ENCODE measurements at regions not wholly inside any gene's neighbourhood (a gene's known extent, or its start where the extent isn't known, plus 50 kb on each side); places are given as distances from the start of the nearest gene placed in this dataset.

- DNase-seq (no peak), ATAC-seq (no peak)
- intact Hi-C loops (cut with DNase I; ENCODE audit: low total_unique reads) (no loop called here), in situ Hi-C loops (cut with MboI; ENCODE audit: low sequenced_read_pairs in 4 of 4) (no loop called here)
- Histone ChIP-seq H3K9me3 (no peaks in the 10 kb centered on the region), H3K4me1 (no peaks in the 10 kb centered on the region), H3K4me3 (no peak overlapping the region), H3K27ac (no peak overlapping the region), H3K36me3 (no peaks in the 10 kb centered on the region), H3K27me3 (no peaks in the 10 kb centered on the region)
- no peak for TF ChIP-seq CTCF (IDR thresholded peaks at IDR 0.05 in 4 of 5, conservative IDR thresholded peaks at IDR 0.05 in 1 of 5)
Observed at GRCh38 chr15:97316362-97316761, 644.1 kb upstream of the ARRDC4 start.

- Histone ChIP-seq H3K27me3 (no peaks in the 10 kb centered on the region), H3K4me1 (no peaks in the 10 kb centered on the region), H3K4me3 (no peak overlapping the region), H3K27ac (no peak overlapping the region), H3K36me3 (no peaks in the 10 kb centered on the region), H3K9me3 (no peaks in the 10 kb centered on the region)
- ATAC-seq: no peak
- no peak for DNase-seq
- TF ChIP-seq POLR2A (IDR thresholded peaks at IDR 0.05): no peak
- in situ Hi-C loops (cut with MboI; ENCODE audit: low sequenced_read_pairs in 4 of 4): no loop called here
- intact Hi-C loops (cut with DNase I; ENCODE audit: low total_unique reads): no loop called here
Observed at GRCh38 chr15:97317163-97317562, 643.3 kb upstream of the ARRDC4 start.

- Histone ChIP-seq H3K27me3 (no peaks in the 10 kb centered on the region), H3K36me3 (no peaks in the 10 kb centered on the region), H3K4me1 (no peaks in the 10 kb centered on the region), H3K27ac (no peak overlapping the region), H3K4me3 (no peak overlapping the region), H3K9me3 (no peaks in the 10 kb centered on the region)
- TF ChIP-seq POLR2A (IDR thresholded peaks at IDR 0.05) (no peak), CTCF (IDR thresholded peaks at IDR 0.05 in 4 of 5, conservative IDR thresholded peaks at IDR 0.05 in 1 of 5) (no peak)
- no peak for ATAC-seq
- in situ Hi-C loops (cut with MboI; ENCODE audit: low sequenced_read_pairs in 4 of 4): no loop called here
- intact Hi-C loops (cut with DNase I; ENCODE audit: low total_unique reads): no loop called here
- DNase-seq: no peak
Observed at GRCh38 chr15:97319291-97319690, 641.2 kb upstream of the ARRDC4 start.

- Histone ChIP-seq H3K36me3 (no peaks in the 10 kb centered on the region), H3K4me3 (no peak overlapping the region), H3K27ac (no peak overlapping the region), H3K27me3 (no peaks in the 10 kb centered on the region), H3K9me3 (no peaks in the 10 kb centered on the region), H3K4me1 (no peaks in the 10 kb centered on the region)
- no peak for ATAC-seq
- TF ChIP-seq POLR2A (IDR thresholded peaks at IDR 0.05): no peak
- in situ Hi-C loops (cut with MboI; ENCODE audit: low sequenced_read_pairs in 4 of 4): no loop called here
- intact Hi-C loops (cut with DNase I; ENCODE audit: low total_unique reads): no loop called here
- DNase-seq: no peak
Observed at GRCh38 chr15:97346221-97346620, 614.3 kb upstream of the ARRDC4 start.

GRCh38 chr15:97350813-97351212 lies 609.7 kb upstream of the ARRDC4 start:
- no peak for DNase-seq
- no peak for ATAC-seq
- no peaks in the 10 kb centered on the region for H3K27me3 ChIP-seq
- H3K4me1 ChIP-seq: no peaks in the 10 kb centered on the region
- intact Hi-C loops (cut with DNase I; ENCODE audit: low total_unique reads) (no loop called here), in situ Hi-C loops (cut with MboI; ENCODE audit: low sequenced_read_pairs in 4 of 4) (no loop called here)
- no peaks in the 10 kb centered on the region for H3K9me3 ChIP-seq
- no peak overlapping the region for H3K4me3 ChIP-seq
- TF ChIP-seq CTCF (IDR thresholded peaks at IDR 0.05 in 4 of 5, conservative IDR thresholded peaks at IDR 0.05 in 1 of 5): no peak
- no peak for TF ChIP-seq POLR2A (IDR thresholded peaks at IDR 0.05)
- H3K36me3 ChIP-seq: no peaks in the 10 kb centered on the region
- no peak overlapping the region for H3K27ac ChIP-seq

DNA sequence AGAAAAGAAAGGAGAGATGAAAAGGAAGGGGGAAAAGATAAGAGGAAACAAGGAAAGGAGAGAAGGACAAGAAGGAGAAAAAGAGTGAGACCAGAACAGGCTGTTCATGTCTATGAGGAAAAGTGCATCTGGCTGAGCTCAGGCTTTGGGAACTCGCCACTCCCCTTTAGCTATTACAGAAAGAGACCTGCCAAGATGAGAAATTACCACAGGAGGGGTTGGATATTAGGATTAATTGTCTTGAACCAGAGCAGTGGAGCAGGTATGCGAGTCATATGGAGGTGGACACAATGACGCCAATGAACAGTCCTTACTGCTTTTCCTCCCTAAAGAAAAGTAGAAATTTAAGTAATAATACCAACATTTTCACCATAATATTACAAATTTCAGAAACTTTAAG lies 577.0 kb upstream of the ARRDC4 start:
- ATAC-seq (no peak), DNase-seq (no peak)
- no peaks in the 10 kb centered on the region for H3K27me3 ChIP-seq
- TF ChIP-seq POLR2A (IDR thresholded peaks at IDR 0.05): no peak
- TF ChIP-seq CTCF (IDR thresholded peaks at IDR 0.05 in 4 of 5, conservative IDR thresholded peaks at IDR 0.05 in 1 of 5): no peak
- H3K4me3 ChIP-seq: no peak overlapping the region
- H3K27ac ChIP-seq: no peak overlapping the region
- H3K9me3 ChIP-seq: no peaks in the 10 kb centered on the region
- no peaks in the 10 kb centered on the region for H3K4me1 ChIP-seq
- in situ Hi-C loops (cut with MboI; ENCODE audit: low sequenced_read_pairs in 4 of 4): no loop called here
- intact Hi-C loops (cut with DNase I; ENCODE audit: low total_unique reads): no loop called here
- H3K36me3 ChIP-seq: no peaks in the 10 kb centered on the region

All from gastrocnemius medialis (tissue), 4 donors.